ENCODE measurements at regions not wholly inside any gene's neighbourhood (a gene's known extent, or its start where the extent isn't known, plus 50 kb on each side); places are given as distances from the start of the nearest gene placed in this dataset.

DNA sequence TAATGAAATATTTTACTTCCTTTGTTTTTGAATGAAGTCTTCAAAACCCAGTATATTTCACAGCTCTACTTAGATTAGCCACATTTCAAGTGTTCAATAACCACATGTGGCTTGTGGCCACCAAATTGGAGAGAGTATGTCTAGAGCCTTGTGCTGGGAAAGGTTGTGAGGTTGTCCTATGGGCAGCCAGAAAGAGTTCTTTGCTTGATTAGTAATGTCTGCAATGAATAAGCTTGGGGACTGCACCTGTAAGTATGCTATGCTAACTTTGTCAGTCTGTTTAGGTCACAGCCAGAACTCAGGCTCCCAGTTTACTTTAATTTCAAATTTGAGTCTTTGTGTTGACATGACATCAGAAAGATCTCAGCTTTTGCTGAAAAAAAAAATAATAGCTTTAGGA is 294.9 kb upstream of the SOX14 start (continued):
- no peak for TF ChIP-seq RAD21 (IDR thresholded peaks at IDR 0.05; ENCODE audit: low read length)
- TF ChIP-seq YY1 (IDR thresholded peaks at IDR 0.05; ENCODE audit: low read depth): no peak
- TF ChIP-seq, protein P1, sequence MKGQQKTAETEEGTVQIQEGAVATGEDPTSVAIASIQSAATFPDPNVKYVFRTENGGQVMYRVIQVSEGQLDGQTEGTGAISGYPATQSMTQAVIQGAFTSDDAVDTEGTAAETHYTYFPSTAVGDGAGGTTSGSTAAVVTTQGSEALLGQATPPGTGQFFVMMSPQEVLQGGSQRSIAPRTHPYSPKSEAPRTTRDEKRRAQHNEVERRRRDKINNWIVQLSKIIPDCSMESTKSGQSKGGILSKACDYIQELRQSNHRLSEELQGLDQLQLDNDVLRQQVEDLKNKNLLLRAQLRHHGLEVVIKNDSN (IDR thresholded peaks at IDR 0.05; ENCODE audit: borderline replicate concordance, low read depth): no peak
- no peak for TF ChIP-seq RXRA (IDR thresholded peaks at IDR 0.05; ENCODE audit: borderline replicate concordance, low read depth)
- TF ChIP-seq MEF2A (IDR thresholded peaks at IDR 0.05; ENCODE audit: borderline replicate concordance, low read depth): no peak

DNA sequence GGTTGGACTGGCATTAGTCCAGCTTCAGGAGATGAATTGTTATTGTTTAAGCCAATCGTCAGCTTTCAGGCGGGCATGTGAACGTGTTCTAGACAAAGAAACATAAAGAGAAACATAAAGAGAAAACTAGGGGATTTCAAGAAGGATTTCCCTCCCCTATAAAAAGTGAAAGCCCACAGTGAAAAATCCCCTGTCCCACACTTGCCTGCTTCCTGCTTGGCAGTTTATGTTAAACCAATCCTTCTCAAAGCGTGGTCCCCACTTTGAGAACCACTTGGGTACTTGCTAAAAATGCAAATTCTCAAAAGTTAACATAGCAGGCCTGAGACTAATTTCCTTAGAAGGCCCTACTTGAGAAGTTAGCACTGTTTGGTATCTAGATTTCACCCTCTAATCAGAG is 293.0 kb upstream of the SOX14 start:
- H3K79me2 ChIP-seq (ENCODE audit: insufficient read depth): no peaks in the 10 kb centered on the region
- H3K9me2 ChIP-seq: no peaks in the 10 kb centered on the region
- no peaks in the 10 kb centered on the region for H3K27me3 ChIP-seq (ENCODE audit: insufficient read depth)
- no peaks in the 10 kb centered on the region for H3K9me3 ChIP-seq
- ChIA-PET CTCF (interaction anchor here (0.6 kb wide), 1 partner anchor 69 kb away, joined by 3 read pairs; no protein-coding TSS in a partner anchor), POLR2A (no interaction called here)
- no peaks in the 10 kb centered on the region for H4K20me1 ChIP-seq (ENCODE audit: insufficient read depth)
- no peaks in the 10 kb centered on the region for H3F3A ChIP-seq (replicated peaks; ENCODE audit: insufficient read depth)
- H2AFZ ChIP-seq (ENCODE audit: low read depth): no peak overlapping the region
- no peak overlapping the region for H3K4me2 ChIP-seq
- H3K4me1 ChIP-seq (ENCODE audit: control insufficient read depth in 1 of 2, insufficient read depth in 2 of 2, low read depth in 1 of 2, low read length in 1 of 2): no peaks in the 10 kb centered on the region
- no peak overlapping the region for H3K4me3 ChIP-seq (ENCODE audit: low read depth in 2 of 2, low read length in 1 of 2)
- DNase-seq: no peak
- H3K9ac ChIP-seq: no peak overlapping the region
- H3K36me3 ChIP-seq (replicated peaks in 1 of 2; ENCODE audit: control insufficient read depth in 1 of 2, insufficient read depth in 2 of 2, low read length in 1 of 2): no peaks in the 10 kb centered on the region
- no peak overlapping the region for H3K27ac ChIP-seq (ENCODE audit: low read depth in 2 of 2, low read length in 1 of 2)
- TF ChIP-seq RAD21 (IDR thresholded peaks at IDR 0.05; ENCODE audit: low read length) (no peak), TEAD4 (IDR thresholded peaks at IDR 0.05; ENCODE audit: borderline replicate concordance, insufficient read depth) (no peak), RFX5 (IDR thresholded peaks at IDR 0.05; ENCODE audit: low read length) (no peak), SIN3A (IDR thresholded peaks at IDR 0.05; ENCODE audit: borderline replicate concordance, low read depth, low read length) (no peak), FOXJ3 (CRISPR knock-in tag; IDR thresholded peaks at IDR 0.05) (no peak)
- TF ChIP-seq, protein P2, sequence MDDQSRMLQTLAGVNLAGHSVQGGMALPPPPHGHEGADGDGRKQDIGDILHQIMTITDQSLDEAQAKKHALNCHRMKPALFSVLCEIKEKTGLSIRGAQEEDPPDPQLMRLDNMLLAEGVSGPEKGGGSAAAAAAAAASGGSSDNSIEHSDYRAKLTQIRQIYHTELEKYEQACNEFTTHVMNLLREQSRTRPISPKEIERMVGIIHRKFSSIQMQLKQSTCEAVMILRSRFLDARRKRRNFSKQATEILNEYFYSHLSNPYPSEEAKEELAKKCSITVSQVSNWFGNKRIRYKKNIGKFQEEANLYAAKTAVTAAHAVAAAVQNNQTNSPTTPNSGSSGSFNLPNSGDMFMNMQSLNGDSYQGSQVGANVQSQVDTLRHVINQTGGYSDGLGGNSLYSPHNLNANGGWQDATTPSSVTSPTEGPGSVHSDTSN (IDR thresholded peaks at IDR 0.05): no peak
- TF ChIP-seq, protein P3, sequence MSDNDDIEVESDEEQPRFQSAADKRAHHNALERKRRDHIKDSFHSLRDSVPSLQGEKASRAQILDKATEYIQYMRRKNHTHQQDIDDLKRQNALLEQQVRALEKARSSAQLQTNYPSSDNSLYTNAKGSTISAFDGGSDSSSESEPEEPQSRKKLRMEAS (IDR thresholded peaks at IDR 0.05; ENCODE audit: low read depth): no peak
- 27% methylated on average over 4 of the region's 4 CpGs for WGBS (ENCODE audit: low lambda C conversion rate)

GRCh38 chr3:137471558-137472204 is 292.4 kb upstream of the SOX14 start:
- Histone ChIP-seq H3K4me1 (ENCODE audit: control insufficient read depth in 1 of 2, insufficient read depth in 2 of 2, low read depth in 1 of 2, low read length in 1 of 2) (no peaks in the 10 kb centered on the region), H3K9ac (no peak overlapping the region), H2AFZ (ENCODE audit: low read depth) (no peak overlapping the region), H3K79me2 (ENCODE audit: insufficient read depth) (no peaks in the 10 kb centered on the region), H3K36me3 (replicated peaks in 1 of 2; ENCODE audit: control insufficient read depth in 1 of 2, insufficient read depth in 2 of 2, low read length in 1 of 2) (no peaks in the 10 kb centered on the region), H4K20me1 (ENCODE audit: insufficient read depth) (no peaks in the 10 kb centered on the region), H3K9me2 (no peaks in the 10 kb centered on the region), H3K4me2 (no peak overlapping the region), H3K27ac (ENCODE audit: low read depth in 2 of 2, low read length in 1 of 2) (no peak overlapping the region), H3K27me3 (ENCODE audit: insufficient read depth) (no peaks in the 10 kb centered on the region), H3K9me3 (no peaks in the 10 kb centered on the region), H3F3A (replicated peaks; ENCODE audit: insufficient read depth) (no peaks in the 10 kb centered on the region), H3K4me3 (ENCODE audit: low read depth in 2 of 2, low read length in 1 of 2) (no peak overlapping the region)
- WGBS (ENCODE audit: low lambda C conversion rate): 44% methylated on average over 5 of the region's 5 CpGs
- DNase-seq: no peak
- TF ChIP-seq NRF1 (IDR thresholded peaks at IDR 0.05; ENCODE audit: low read depth, low read length): no peak
- ChIA-PET CTCF (interaction anchor here (0.6 kb wide), 1 partner anchor 70 kb away, joined by 3 read pairs; no protein-coding TSS in a partner anchor), POLR2A (no interaction called here)

Data from SK-N-SH (cell line).